ENCODE measurements at regions not wholly inside any gene's neighbourhood (a gene's known extent, or its start where the extent isn't known, plus 50 kb on each side); places are given as distances from the start of the nearest gene placed in this dataset.
"Not testable (repeated sequence)": the region's sequence is repeated elsewhere in the genome, so short reads cannot be mapped to it uniquely, and the experiment has no call there.

- Histone ChIP-seq H3K36me3 (ENCODE audit: low read depth) (no peaks in the 10 kb centered on the region), H3K4me3 (no peak overlapping the region), H3K9me3 (peaks cover 4% of the 10 kb centered on the region), H3K4me1 (ENCODE audit: low read depth) (no peaks in the 10 kb centered on the region)
- DNase-seq (no peak), ATAC-seq (no peak)
- intact Hi-C loops (cut with DNase I, micrococcal nuclease), result no loop called here
- no peak for TF ChIP-seq CTCF (IDR thresholded peaks at IDR 0.05)
Observed at GRCh38 chr7:109462171-109462570, 892.5 kb downstream of the DNAJB9 start.

- H3K36me3 ChIP-seq (ENCODE audit: low read depth); H3K4me3 ChIP-seq; H3K4me1 ChIP-seq (ENCODE audit: low read depth); intact Hi-C loops (cut with DNase I, micrococcal nuclease); DNase-seq; H3K9me3 ChIP-seq; ATAC-seq: not testable (repeated sequence)
Observed at GRCh38 chr7:109467729-109468128, 898.1 kb downstream of the DNAJB9 start.

DNA sequence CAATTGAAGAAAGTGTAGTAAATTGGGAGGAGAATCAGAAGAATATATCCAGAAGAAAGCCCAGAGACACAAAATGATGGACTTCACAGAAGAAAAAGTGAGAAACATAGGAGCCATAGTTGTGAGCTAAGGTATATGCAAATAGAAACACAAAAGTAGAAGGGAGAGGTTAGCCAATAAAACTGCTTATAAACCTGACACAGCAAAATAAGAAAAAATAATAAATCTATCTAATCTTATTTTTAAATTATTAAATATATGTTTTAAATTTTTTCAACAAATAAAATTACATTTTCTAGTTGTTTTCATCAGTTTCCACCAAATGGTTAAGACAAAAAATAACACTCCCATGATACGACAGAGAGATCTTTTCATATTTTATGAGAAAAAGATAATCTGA, 903.5 kb downstream of the DNAJB9 start:
- intact Hi-C loops (cut with DNase I, micrococcal nuclease), result no loop called here

GRCh38 chr7:109476409-109476808, 906.7 kb downstream of the DNAJB9 start:
- Histone ChIP-seq H3K4me1 (ENCODE audit: low read depth) (no peaks in the 10 kb centered on the region), H3K4me3 (no peak overlapping the region), H3K9me3 (peaks cover 7% of the 10 kb centered on the region), H3K36me3 (ENCODE audit: low read depth) (no peaks in the 10 kb centered on the region)
- TF ChIP-seq CTCF (IDR thresholded peaks at IDR 0.05), result no peak
- ATAC-seq (no peak), DNase-seq (no peak)
- intact Hi-C loops (cut with DNase I, micrococcal nuclease), result no loop called here

More for the DNA sequence above, 903.5 kb downstream of the DNAJB9 start:
- no peaks in the 10 kb centered on the region for H3K4me1 ChIP-seq (ENCODE audit: low read depth)
- ATAC-seq (no peak), DNase-seq (no peak)
- no peaks in the 10 kb centered on the region for H3K36me3 ChIP-seq (ENCODE audit: low read depth)
- H3K4me3 ChIP-seq, result no peak overlapping the region
- no peak for TF ChIP-seq CTCF (IDR thresholded peaks at IDR 0.05)
- H3K9me3 ChIP-seq, result no peaks in the 10 kb centered on the region

GRCh38 chr7:109479388-109479787, 909.7 kb downstream of the DNAJB9 start:
- ATAC-seq, result no peak
- peaks cover 11% of the 10 kb centered on the region for H3K9me3 ChIP-seq
- no peaks in the 10 kb centered on the region for H3K36me3 ChIP-seq (ENCODE audit: low read depth)
- H3K4me1 ChIP-seq (ENCODE audit: low read depth), result no peaks in the 10 kb centered on the region
- TF ChIP-seq CTCF (IDR thresholded peaks at IDR 0.05), result no peak
- no peak overlapping the region for H3K4me3 ChIP-seq
- no peak for DNase-seq
- intact Hi-C loops (cut with DNase I, micrococcal nuclease), result no loop called here

DNA sequence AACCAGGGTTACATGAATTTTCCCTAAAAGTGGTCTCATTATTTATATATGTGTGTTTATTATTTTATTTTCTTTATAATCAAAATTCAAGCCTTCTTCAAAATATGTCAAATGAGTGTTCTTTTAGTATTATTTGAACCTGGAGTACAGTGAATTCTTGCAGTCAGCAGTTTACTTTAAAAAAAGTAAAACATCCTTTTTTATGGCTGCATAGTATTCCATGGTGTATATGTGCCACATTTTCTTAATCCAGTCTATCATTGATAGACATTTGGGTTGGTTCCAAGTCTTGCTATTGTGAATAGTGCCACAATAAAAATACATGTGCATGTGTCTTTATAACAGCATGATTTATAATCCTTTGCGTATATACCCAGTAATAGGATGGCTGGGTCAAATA, 920.9 kb downstream of the DNAJB9 start:
- H3K36me3 ChIP-seq (ENCODE audit: low read depth); H3K4me1 ChIP-seq (ENCODE audit: low read depth); intact Hi-C loops (cut with DNase I, micrococcal nuclease); DNase-seq; H3K4me3 ChIP-seq; ATAC-seq: not testable (repeated sequence)
- peaks cover 28% of the 10 kb centered on the region for H3K9me3 ChIP-seq

GRCh38 chr7:109497053-109497452, 927.4 kb downstream of the DNAJB9 start:
- intact Hi-C loops (cut with DNase I, micrococcal nuclease), result no loop called here
- TF ChIP-seq CTCF (IDR thresholded peaks at IDR 0.05), result no peak

More at GRCh38 chr7:109497053-109497452, 927.4 kb downstream of the DNAJB9 start:
- no peaks in the 10 kb centered on the region for H3K4me1 ChIP-seq (ENCODE audit: low read depth)
- H3K36me3 ChIP-seq (ENCODE audit: low read depth), result no peaks in the 10 kb centered on the region
- no peak for ATAC-seq
- H3K4me3 ChIP-seq, result no peak overlapping the region
- DNase-seq, result no peak
- H3K9me3 ChIP-seq, result peaks cover 22% of the 10 kb centered on the region
